DMS114 treated with DMSO at 0.1 percent for 48 hours (cell line): ENCODE measurements at regions not wholly inside any gene's neighbourhood (a gene's known extent, or its start where the extent isn't known, plus 50 kb on each side); places are given as distances from the start of the nearest gene placed in this dataset.

Experiments
- DNase-seq: peaks from one replicate; lab custom pipeline; 2025; ENCODE audit not compliant: unreplicated experiment; lab: John Stamatoyannopoulos, UW

- no peak for DNase-seq
Observed at GRCh38 chr1:199756066-199756465, 271.4 kb upstream of the NR5A2 start.

- no peak for DNase-seq
Observed at GRCh38 chr1:199758626-199759255, 268.8 kb upstream of the NR5A2 start.

DNA sequence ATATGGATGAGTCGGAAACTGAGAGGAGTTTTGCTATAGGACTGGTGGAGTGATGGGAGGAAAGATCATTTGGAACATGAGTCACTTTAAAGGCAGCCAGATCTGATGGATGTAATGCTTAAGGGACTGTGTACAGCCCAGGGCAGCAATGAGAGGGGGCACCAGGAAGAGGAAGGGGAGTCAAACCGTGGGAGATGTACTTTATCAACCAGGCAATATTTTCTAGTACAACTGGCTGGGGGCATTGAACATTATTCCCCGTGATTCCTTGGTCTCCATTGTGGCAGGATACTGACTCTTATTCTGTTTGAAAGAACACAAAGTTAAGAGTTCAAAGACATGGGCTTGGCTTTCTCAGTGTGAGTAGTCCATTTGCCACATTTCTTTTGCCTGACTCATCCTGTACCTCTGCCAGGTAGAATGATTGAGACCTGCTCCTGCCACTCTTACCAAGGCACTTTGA, 268.2 kb upstream of the NR5A2 start:
- DNase-seq, result no peak

- DNase-seq, result no peak
Observed at GRCh38 chr1:199762572-199762971, 264.9 kb upstream of the NR5A2 start.

GRCh38 chr1:199766218-199766792, 261.2 kb upstream of the NR5A2 start:
- no peak for DNase-seq

DNA sequence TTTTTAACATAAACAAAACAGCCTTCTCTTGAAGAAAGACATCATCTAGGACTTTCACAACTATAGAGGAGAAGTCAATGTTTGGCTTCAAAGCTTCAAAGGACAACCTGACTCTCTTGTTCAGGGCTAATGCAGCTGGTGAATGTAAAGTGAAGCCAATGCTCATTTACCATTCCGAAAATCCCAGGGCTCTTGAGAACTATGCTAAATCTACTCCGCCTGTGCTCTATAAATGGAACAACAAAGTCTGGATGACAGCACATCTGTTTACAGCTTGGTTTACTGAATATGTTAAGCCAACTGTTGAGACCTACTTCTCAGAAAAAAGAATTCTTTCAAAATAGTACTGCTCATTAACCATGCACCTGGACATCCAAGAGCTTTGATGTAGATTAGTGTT, 259.8 kb upstream of the NR5A2 start:
- DNase-seq, result no peak

- no peak for DNase-seq
Observed at GRCh38 chr1:199774433-199775089, 252.9 kb upstream of the NR5A2 start.

DNA sequence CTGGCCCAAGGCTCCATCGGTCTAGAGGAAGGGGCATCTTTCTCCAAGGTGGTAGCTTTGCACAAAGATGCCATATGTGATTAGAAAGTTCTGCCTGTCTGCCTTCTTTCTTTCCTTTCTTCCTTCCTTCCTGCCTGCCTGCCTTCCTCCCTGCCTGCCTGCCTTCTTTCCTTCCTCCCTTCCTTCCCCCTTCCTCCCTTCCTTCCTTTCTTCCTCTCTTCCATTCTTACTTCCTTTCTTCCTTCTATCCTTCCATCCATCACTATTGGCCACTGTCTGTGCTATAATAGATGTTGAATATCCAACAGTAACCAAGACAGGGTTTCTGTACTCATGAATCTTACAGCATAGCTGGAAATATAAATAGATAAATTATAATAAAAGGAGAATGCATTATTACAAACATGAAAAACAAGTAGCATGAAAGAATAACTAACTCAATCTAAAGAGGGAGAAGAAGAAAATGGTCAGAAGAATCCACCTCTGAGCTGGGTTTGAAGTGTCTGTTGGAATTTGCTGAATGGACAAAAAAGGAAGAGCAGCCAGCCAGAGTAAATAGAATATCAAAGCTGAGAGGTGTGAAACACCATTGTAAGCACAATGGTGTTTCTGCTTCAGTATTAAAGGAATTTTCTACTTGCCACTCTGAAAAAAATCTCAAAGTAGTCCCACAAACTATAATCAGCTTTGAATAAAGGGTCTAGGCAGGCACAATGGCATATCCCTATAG, 250.6 kb upstream of the NR5A2 start:
- DNase-seq, result no peak

DNA sequence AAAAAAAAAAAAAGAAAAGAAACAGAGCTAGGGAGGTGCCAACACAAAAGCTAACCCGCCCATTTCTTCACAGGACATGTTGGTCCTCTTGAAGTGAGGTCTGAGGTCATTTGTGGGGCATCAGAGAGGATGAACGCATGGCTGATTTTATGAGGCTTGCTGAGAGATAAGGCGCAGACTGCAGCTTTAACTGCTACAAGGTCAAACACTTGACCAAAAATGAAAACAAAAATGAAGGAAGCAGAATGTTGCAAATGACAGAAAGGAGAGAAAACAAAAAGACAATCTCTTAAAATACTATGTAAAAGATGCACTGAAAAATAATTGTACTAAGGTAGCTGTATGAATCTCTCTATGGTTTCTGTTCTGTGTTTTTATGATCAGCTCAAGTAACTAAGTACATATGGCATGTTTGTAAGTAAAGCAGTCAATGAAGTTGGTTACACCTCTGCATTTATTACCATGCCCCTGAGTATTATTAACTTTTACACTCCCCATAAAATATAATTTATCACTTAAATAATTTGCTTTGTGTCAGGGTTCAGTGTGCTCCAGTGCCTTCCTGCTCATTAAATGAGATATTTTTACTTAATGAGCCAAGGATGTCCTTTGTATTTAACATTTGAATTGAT, 249.1 kb upstream of the NR5A2 start:
- no peak for DNase-seq

- DNase-seq, result no peak
Observed at GRCh38 chr1:199780091-199780490, 247.4 kb upstream of the NR5A2 start.

- no peak for DNase-seq
Observed at GRCh38 chr1:199780948-199781670, 246.4 kb upstream of the NR5A2 start.

GRCh38 chr1:199784138-199784895, 243.2 kb upstream of the NR5A2 start:
- DNase-seq, result no peak

DNA sequence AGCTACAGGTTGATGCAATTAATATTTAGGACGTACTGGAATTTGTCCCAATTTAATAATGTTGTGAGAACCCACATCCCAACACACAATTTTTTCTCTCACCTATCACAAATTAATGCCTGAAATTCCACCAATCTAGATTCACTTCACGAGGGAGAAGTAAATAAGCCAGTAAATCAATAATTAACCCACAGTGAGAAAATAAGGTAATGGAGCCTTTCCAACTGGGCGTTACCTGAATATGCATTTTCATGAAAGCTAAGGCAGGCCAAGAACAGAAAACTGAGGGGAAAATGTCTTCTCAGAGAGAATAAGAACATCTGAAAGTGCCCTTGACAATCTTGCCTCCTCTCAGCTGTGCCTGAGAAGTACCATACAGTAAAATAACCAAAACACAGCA, 240.8 kb upstream of the NR5A2 start:
- DNase-seq, result no peak

DNA sequence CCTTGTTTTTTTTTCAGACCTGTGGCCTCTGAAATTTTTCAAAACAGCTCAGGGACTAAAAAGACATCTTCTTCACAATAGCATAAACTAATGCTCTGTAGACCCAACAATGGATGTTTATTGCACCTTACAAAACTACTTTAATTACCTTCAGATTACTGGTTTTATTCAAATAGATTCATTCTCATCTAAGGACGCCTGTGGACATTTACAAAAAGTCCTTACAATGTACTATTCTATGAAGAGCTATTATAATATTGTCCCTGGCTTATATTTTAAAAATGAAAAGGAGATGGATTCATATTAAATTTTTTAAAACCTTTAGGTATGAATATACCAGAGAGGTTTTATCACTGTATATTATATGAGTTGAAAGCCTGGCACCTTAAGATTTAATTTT, 238.4 kb upstream of the NR5A2 start:
- DNase-seq, result no peak

DNA sequence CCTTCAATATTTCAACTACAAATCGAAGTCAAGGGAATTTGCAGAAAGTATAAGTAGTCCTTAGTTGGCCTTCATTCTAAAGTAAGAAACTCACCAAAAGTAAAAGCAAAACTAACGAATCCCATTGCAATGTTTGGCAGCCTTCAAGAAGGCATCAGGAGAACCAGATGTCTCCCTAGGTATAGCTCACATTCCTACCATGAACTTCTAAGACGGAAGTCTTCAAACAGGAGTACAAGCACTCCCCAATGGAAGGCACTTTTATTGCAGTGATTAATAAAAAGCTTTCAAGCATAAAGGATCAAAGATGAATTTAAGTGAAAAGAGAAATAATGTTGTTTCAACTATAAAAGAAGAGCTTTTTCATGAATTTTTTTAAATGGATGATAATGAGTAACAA, 236.0 kb upstream of the NR5A2 start:
- DNase-seq, result no peak

- no peak for DNase-seq
Observed at GRCh38 chr1:199792874-199793273, 234.6 kb upstream of the NR5A2 start.

- DNase-seq, result no peak
Observed at GRCh38 chr1:199794105-199794863, 233.2 kb upstream of the NR5A2 start.

GRCh38 chr1:199799116-199799515, 228.4 kb upstream of the NR5A2 start:
- no peak for DNase-seq

DNA sequence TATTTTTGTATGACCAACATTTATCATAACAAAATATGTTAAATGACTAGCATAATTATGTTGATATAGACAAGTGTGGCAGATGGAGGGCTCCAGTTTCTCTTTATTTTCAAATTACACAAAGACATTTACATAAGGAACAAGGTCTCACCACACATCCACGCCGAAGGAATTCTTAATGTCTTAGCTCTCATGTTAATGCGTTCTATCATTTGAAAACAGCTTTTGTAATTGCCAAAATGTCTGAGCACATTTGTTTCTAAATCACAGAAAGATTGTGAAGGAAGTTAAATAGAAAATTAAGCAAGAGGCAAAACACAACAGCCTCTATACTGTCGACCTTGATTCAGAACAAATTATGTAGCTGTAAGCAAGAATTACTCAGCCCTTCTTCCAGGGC, 223.0 kb upstream of the NR5A2 start:
- DNase-seq, result no peak
